ENCODE measurements at regions not wholly inside any gene's neighbourhood (a gene's known extent, or its start where the extent isn't known, plus 50 kb on each side); places are given as distances from the start of the nearest gene placed in this dataset.

DNA sequence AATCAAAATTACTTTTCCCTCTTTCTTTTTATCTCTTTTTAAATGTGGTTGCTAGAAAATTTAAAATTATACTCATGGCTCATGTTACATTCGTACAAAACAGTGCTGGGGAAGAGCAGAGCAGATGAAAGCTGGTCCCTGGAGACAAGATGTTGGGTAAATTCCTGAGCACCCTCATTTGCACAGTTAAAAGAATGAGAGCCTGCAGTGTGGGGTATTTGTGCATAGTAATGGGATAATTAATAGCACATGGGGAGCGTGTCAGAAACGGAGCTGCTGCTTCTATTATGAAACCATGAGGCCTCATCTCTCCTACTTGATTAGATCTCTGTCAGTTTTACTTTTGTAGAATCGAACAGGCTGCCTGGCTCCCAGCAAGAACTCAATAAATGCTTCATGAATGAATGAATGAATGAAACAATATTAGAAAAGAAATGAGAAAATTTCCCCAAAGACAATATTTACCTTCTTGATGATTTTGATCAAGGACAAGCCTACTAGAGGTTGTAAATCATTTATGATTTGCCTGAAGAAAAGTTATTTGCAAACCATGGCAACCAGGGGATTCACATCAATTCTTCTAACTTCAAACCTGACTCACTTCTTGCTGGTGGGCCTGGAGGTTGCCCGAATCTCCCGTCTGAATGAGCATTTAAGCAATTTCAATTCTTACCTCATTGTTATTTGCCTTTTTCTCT is 177.2 kb upstream of the TUT7 start:
- DNase-seq (ENCODE audit: low read depth in 2 of 2), result no peak

- no peak for DNase-seq (ENCODE audit: low read depth in 2 of 2)
Observed at GRCh38 chr9:86529496-86530275, 175.5 kb upstream of the TUT7 start.

- no peak for DNase-seq (ENCODE audit: low read depth in 2 of 2)
Observed at GRCh38 chr9:86526021-86526420, 171.8 kb upstream of the TUT7 start.

GRCh38 chr9:86525182-86525581 is 171.0 kb upstream of the TUT7 start:
- DNase-seq (ENCODE audit: low read depth in 2 of 2), result no peak

- DNase-seq (ENCODE audit: low read depth in 2 of 2), result no peak
Observed at GRCh38 chr9:86521977-86522376, 167.8 kb upstream of the TUT7 start.

- no peak for DNase-seq (ENCODE audit: low read depth in 2 of 2)
Observed at GRCh38 chr9:86521322-86521721, 167.1 kb upstream of the TUT7 start.

DNA sequence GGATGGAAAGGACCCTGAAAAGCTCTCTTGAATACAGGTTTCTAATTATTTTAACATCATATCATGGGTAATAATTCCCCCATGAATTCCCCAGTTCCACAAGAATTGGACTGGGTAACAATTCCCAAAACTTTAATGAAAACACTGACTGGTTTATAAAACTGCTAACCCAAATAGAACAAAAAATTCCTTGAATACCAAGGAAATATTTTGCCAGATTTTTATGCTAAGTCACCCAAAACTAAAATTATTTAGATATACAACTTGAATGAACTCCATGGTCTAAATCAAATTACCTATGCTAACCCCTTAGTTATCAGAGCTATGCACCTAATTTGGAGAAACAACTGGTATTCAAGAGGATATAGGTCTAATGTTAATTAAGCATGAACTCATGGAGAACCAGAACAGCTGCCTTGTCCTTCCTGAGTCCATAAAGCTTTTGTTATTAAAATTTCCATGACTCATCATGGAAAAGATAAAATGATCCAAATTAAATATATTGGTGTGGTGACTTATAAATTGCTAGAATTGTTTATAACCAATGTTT is 164.9 kb upstream of the TUT7 start:
- no peak for DNase-seq (ENCODE audit: low read depth in 2 of 2)

GRCh38 chr9:86517475-86517874 is 163.3 kb upstream of the TUT7 start:
- DNase-seq (ENCODE audit: low read depth in 2 of 2), result no peak

DNA sequence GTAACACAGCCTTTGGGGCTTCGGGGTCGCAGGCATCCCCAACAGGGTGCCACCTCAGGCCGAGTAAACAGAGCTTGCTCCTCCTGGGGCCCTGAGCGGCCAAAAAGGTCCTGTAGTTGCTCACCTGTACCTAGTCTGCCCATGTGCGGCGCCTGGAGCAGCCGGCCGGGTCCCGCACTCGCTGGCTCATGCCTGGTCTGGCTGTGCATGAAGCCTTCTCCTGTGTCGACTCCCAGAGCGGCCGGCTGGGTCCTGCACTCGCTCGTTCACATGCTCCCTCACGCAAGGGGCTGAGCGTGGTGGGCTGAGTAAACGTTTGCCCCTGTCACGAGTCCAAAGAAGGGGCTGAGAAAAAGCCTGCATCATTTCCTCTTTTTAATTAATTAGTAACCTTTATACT is 162.4 kb upstream of the TUT7 start:
- DNase-seq (ENCODE audit: low read depth in 2 of 2), result no peak

DNA sequence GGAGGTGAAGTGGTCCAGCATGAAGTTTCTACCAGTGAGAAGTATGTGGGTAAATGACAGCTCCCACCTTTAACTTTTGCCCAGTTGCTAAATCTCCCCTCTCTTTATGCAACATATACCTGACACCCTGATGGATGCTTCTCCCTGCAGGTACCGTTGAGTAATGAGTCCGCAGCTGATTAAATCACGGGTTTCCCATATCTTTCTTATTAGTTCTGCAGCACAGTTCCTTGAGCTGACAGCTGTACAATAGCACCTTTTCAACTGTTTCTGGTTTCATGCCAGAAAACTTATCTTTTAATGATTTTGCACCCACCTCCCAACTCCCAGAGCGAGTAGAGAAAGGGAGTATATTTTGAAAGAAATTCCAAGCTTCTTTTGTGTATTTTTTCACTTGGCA is 161.0 kb upstream of the TUT7 start:
- DNase-seq (ENCODE audit: low read depth in 2 of 2), result no peak

DNA sequence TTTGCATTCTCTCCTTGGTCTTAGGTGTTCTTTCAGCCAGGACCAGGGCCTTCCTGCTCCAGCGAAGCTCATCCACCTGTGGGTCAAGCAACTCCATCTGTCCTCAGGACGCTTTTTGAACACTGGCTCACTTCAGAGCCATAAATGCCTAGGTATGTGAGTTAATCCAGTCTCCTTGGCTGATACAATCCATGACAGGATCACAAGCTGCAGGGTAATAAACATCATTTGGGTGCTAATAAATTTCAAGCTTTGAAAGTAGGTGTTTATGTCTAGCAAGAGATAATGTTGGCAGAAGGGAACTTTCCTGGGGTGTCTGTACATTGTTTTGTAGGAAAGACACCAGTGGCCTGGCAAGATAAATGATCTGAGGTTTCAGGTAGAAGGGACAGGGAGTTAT is 159.2 kb upstream of the TUT7 start:
- DNase-seq (ENCODE audit: low read depth in 2 of 2), result no peak

DNA sequence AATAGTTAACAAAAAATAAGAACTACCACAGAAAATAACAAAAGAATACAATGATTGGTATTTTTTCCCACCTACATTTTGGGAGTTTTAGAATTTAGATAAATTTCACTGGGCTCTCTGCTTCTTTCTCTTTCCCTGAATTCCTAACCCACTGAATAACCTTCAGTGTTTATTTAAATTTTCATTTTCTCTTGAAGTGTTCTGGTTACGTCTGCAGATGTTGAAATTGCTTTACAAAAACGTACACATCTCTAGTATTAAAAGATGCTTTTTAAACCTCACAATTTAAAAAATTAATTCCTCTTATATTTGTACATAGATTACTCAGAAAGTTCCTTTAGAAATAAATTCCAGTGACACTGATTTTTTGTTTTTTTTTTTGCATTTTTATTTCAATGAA is 158.7 kb upstream of the TUT7 start:
- DNase-seq (ENCODE audit: low read depth in 2 of 2), result no peak

DNA sequence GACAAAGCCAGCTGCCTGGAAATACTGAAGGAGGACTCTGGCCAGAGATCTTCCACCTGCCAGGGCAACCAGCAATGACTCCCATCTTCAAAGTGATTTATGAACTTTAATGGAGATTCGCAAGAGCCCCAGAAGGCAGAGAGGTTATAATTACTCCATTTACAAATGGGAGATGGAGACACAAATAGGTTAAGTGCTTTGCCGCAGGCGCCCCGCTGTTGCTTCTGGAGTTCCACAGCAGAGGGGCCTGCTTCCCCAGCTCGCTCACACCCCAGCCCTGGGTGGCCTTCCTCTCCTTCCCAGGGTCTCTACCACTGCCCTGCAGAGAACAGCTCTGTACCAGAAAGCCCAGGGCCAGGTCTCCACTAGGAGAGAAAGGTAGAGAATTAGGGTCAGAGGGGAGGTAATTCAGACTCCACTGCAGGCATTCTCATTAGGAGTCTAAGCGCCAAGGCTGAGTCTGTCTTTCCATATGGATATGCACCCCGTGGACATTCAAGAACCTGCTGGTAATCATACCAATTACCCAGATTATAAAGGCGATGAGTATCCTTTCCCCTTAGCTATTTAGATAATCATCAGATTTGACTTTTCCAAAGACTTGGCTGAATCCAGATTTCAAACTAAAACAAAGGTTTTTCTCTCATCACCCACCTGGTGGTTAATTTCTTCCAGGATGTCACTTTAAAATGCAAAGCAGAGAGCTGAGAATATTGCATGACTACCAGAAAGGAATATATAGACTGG is 157.6 kb upstream of the TUT7 start:
- no peak for DNase-seq (ENCODE audit: low read depth in 2 of 2)

GRCh38 chr9:86508208-86508903 is 154.1 kb upstream of the TUT7 start:
- no peak for DNase-seq (ENCODE audit: low read depth in 2 of 2)

GRCh38 chr9:86507212-86507630 is 153.0 kb upstream of the TUT7 start:
- DNase-seq (ENCODE audit: low read depth in 2 of 2), result no peak

DNA sequence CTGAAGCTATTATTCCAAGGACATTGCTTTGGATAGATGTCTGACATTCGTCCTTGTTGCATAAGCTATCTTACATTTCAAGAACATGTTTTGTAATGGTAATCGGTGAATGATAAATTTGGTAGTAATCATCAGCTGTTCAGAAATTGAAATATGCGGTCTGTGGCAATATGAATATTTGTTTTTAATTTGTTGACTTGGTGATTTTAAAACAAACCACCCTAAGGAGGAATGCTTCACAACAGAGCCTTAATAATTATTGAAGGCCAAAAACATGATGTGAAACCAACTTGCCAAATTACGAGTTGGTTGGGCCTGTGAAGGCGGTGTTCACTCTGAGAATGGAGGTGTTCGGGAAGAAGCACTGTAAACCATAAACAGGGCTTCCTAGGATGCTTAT is 149.7 kb upstream of the TUT7 start:
- DNase-seq (ENCODE audit: low read depth in 2 of 2), result no peak

- DNase-seq (ENCODE audit: low read depth in 2 of 2), result no peak
Observed at GRCh38 chr9:86503314-86503713, 149.1 kb upstream of the TUT7 start.

GRCh38 chr9:86500667-86501435 is 146.6 kb upstream of the TUT7 start:
- no peak for DNase-seq (ENCODE audit: low read depth in 2 of 2)

DNA sequence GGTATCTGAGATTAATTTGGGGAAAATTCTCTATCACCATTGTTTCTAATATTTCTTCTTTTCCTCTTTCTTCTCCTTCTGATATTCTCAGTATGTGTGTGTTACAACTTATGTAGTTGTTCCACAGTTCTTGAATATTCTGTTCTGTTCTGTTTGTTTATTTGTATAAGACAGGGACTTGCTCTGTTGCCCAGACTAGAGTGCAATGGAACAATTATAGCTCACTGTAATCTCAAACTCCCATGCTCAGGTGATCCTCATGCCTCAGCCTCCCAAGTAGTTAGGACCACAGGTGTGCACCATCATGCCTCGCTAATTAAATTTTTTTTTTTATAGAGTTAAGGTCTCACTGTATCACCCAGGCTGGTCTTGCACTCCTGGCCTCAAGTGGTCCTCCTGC is 145.8 kb upstream of the TUT7 start:
- DNase-seq (ENCODE audit: low read depth in 2 of 2), result no peak

DNA sequence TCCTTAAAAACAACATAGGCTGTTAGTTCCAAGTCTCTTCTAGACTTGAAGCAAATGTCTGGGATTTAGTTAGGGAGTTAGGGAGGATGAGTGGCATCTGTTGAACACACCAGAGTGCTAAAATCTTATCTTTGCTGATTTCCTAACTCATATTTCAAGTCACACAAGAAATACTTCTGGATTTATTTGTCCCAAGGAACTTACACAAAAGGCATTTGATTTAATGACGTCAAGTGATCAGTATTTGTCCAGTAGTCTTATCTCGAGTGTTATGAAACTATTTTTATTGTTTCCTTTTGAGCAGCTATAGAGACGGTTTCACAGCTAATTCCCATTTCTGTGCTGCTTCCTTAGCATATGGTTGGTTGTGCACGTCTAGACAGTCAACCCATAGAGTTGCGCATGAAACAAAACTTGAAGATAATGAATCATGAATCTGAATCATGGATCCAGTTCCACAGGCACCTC is 140.5 kb upstream of the TUT7 start:
- no peak for DNase-seq (ENCODE audit: low read depth in 2 of 2)

Data from stimulated activated CD4-positive, alpha-beta T cell treated with anti-CD3 and anti-CD28 coated beads, Interleukin-12 subunit alpha, Interleukin-12 subunit beta, amount 100 ng/mL, for 24 hours (primary cell).